ENCODE measurements at regions not wholly inside any gene's neighbourhood (a gene's known extent, or its start where the extent isn't known, plus 50 kb on each side); places are given as distances from the start of the nearest gene placed in this dataset.

- Histone ChIP-seq H3K4me3 (ENCODE audit: low read depth, low read length) (no peak overlapping the region), H3K27me3 (ENCODE audit: insufficient read depth, low read depth, severe bottlenecking) (no peaks in the 10 kb centered on the region), H3K9me3 (ENCODE audit: severe bottlenecking) (no peaks in the 10 kb centered on the region), H3K27ac (no peak overlapping the region), H3K36me3 (no peaks in the 10 kb centered on the region)
- TF ChIP-seq CTCF (IDR thresholded peaks at IDR 0.05; ENCODE audit: low read depth, low read length), result no peak
- DNase-seq, result no peak
These were observed 56.5 kb upstream of the SP4 start for GRCh38 chr7:21371360-21371759.

- no peak overlapping the region for H3K27ac ChIP-seq
- H3K4me3 ChIP-seq (ENCODE audit: low read depth, low read length), result no peak overlapping the region
- no peaks in the 10 kb centered on the region for H3K27me3 ChIP-seq (ENCODE audit: insufficient read depth, low read depth, severe bottlenecking)
- H3K9me3 ChIP-seq (ENCODE audit: severe bottlenecking), result peaks cover 2% of the 10 kb centered on the region
- TF ChIP-seq CTCF (IDR thresholded peaks at IDR 0.05; ENCODE audit: low read depth, low read length), result no peak
- no peaks in the 10 kb centered on the region for H3K36me3 ChIP-seq
- DNase-seq, result no peak
These were observed 54.9 kb upstream of the SP4 start for GRCh38 chr7:21373031-21373430.

GRCh38 chr7:21374134-21374533 lies 53.7 kb upstream of the SP4 start:
- peaks cover 2% of the 10 kb centered on the region for H3K9me3 ChIP-seq (ENCODE audit: severe bottlenecking)
- DNase-seq, result no peak

DNA sequence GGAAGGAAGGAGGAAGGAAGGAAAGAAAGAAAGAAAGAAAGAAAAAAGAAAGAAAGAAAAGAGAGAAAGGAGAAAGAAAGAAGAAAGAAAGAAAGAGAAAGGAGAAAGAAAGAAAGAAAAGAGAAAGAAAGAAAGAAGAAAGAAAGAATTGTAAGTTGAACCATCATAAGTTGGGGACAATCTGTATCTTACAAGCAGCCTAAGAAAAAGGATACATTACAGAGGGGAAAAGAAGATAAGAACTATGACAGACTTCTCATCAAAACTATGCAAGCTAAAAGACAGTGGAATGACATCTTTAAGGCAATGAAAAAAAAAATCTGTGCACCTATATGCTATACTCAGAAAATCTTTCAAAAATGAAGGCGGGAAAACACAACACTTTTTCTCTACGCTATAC lies 50.3 kb upstream of the SP4 start:
- Histone ChIP-seq H3K9me3 (ENCODE audit: severe bottlenecking) (peaks cover 2% of the 10 kb centered on the region), H3K27me3 (ENCODE audit: insufficient read depth, low read depth, severe bottlenecking) (no peaks in the 10 kb centered on the region), H3K27ac (no peak overlapping the region), H3K4me3 (ENCODE audit: low read depth, low read length) (no peak overlapping the region), H3K36me3 (no peaks in the 10 kb centered on the region)
- DNase-seq, result no peak
- no peak for TF ChIP-seq CTCF (IDR thresholded peaks at IDR 0.05; ENCODE audit: low read depth, low read length)

More at GRCh38 chr7:21374134-21374533, 53.7 kb upstream of the SP4 start:
- Histone ChIP-seq H3K36me3 (no peaks in the 10 kb centered on the region), H3K27me3 (ENCODE audit: insufficient read depth, low read depth, severe bottlenecking) (no peaks in the 10 kb centered on the region), H3K27ac (no peak overlapping the region), H3K4me3 (ENCODE audit: low read depth, low read length) (no peak overlapping the region)
- TF ChIP-seq CTCF (IDR thresholded peaks at IDR 0.05; ENCODE audit: low read depth, low read length), result no peak

Data from WERI-Rb-1 (cell line).